GM21360 (cell line): ENCODE measurements at regions not wholly inside any gene's neighbourhood (a gene's known extent, or its start where the extent isn't known, plus 50 kb on each side); places are given as distances from the start of the nearest gene placed in this dataset.
"Not testable (repeated sequence)": the region's sequence is repeated elsewhere in the genome, so short reads cannot be mapped to it uniquely, and the experiment has no call there.

ENCODE experiments used
- ATAC-seq: cut with Tn5 transposase; IDR thresholded peaks from one replicate; pipeline ENCODE4 v1.9.1; 2021; ENCODE audit warnings: mild to moderate bottlenecking, moderate library complexity; ENCODE audit not compliant: unreplicated experiment

DNA sequence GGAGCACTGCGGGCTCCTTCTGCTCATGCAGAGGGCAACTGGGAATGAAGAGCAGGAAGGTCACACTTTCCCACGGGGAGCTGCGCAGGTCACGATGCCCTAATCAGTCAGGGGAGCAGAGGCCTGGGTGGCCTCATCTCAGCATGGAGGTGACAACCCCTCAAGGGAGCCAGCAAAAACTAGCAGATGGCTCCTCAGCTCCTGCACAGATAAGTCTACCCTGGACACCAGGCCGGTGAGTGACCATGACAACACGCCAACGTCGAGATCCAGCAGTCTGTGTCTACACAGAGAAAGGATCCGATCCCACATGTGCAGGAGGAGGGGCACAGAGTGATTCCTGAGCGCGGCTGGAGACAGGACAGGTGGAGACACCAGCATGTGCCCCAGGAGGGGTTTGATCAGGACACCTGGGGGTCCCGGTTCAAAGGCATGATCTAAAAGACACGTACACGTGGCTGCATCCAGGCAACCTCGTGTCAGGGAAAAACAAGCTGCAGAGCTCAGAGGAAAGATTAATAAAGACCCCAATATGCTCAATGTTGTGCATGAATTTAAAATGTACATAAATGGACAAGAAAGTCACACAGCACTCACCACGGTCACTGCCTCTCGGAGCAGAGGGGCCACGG is 153.7 kb upstream of the SFSWAP start:
- no peak for ATAC-seq

GRCh38 chr12:131559517-131560516 is 151.1 kb upstream of the SFSWAP start:
- ATAC-seq, result no peak

GRCh38 chr12:131561051-131561450 is 149.8 kb upstream of the SFSWAP start:
- ATAC-seq, result no peak

GRCh38 chr12:131561891-131562684 is 148.8 kb upstream of the SFSWAP start:
- no peak for ATAC-seq

DNA sequence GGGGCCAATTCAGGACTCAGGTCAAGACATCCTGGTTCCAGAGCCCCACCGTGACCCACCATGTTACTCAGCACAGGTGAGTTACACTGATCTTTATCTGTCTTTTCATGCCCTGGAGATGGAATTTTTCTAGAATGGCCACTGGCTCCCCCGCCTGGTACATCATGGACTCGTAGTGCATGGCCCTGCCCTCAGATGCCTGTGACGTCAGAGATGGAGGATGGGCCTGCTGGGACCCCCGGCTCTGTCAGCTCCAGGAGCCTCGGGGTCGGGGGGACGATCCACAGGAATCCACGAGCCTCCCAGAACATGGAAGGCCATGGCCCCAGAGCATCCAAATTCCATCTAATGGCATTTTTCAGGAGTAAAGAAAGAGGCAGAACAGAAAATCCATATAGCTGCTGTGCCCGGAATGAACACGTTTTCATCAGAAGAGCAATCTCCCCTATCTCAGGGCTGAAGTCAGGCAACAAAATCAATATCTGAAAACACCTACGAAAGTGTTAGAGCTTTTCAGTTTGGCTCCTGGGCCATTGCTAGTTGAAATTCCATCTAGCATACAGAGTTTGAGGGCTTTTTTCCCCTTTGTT is 146.7 kb upstream of the SFSWAP start:
- ATAC-seq, result not testable (repeated sequence)

DNA sequence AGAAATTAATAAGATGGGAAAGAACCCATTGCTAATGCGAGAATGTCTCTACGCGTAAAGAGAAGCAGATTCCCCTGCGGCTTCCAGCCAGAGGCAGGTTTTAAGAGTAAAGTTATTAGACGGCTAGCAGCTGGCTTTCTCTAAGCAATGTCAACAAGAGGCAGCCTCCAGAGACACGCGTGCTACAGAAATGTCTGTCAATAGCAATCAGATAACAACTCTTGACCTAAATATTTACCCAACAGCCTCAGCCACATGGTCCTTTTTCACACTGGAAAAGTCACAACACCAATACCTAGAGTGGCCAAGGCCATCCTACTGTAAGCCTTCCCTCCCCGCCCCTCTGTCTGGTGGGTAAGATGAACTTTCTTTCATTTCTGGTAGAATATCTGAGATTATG is 146.0 kb upstream of the SFSWAP start:
- no peak for ATAC-seq

GRCh38 chr12:131565267-131566015 is 145.4 kb upstream of the SFSWAP start:
- no peak for ATAC-seq

- ATAC-seq, result no peak
Measured at GRCh38 chr12:131568336-131568735, 142.6 kb upstream of the SFSWAP start.

DNA sequence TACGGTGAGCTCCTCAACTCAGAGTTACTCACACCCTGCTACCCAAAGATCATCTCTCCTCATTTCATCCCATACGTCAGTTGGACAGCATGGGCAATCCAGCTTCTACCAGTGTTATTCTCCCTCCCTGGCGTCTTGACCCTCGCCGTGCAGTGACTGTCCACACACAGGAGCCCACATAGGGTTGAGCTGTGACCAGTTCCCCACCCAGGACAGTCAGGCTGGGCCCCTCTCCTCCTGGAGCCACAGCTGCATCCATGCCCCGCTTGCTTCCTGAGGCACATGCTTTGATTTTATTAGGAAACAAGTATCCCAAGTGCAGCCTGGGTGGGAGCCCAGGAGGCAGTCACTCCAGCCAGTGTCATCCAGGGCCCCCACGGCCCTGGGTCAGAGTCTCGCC is 140.3 kb upstream of the SFSWAP start:
- no peak for ATAC-seq

DNA sequence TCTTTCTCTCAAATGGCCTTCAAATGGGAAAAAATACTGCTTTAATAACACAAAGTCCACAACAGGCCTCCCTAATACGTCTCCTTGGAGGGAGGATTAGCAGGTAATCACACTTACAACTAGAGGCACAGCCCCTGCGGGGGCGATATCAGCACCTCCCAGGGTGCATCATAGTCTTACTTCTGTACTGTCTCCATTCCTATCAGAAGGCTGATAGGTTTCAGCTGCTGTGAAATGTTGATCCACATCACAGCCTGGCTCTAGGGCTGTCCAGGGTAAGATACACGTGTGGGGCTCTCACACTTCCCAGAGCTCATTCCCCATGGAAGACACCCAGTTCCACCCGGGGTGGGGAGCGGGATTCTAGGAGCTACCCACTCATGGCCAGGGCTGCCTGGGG is 139.1 kb upstream of the SFSWAP start:
- no peak for ATAC-seq

DNA sequence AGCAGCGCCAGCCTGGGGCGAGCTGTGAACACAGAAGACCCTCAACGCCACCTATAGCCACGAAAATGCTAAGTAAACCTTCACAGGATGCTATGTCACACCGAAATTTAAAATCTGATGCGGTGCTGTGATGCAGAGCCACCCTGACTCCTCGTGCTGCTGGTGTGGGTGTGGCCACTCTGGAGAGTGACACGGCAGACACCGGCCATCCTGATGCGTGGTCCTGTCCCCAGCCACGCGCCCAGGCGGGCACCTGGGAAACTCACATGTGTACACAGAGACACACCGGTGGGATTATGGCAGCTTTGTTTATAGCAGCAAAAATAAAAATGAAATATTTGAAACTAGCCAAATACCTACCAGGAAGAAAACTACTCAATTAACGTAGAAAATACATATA is 138.3 kb upstream of the SFSWAP start:
- no peak for ATAC-seq

- ATAC-seq, result no peak
Measured at GRCh38 chr12:131573631-131574394, 137.1 kb upstream of the SFSWAP start.

GRCh38 chr12:131574395-131574771 is 136.5 kb upstream of the SFSWAP start:
- no peak for ATAC-seq

DNA sequence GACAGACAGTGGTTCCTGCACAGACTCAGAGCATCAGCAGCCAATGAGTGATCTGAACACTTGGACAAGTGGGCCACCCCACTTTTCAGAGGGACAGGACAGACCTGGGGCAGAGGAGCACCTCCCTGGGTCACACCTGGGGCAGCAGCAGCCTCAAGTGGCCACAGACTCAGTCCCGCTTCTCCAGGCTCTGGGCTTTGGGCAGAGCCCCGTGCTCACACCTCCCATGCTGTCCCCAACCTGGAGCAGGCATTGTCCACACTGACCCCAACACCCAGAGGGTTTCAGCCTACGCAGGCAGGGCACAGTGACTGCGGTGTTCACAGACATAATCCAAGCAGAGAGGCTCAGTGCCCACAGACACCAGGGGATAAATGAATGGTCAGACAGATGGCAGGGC is 135.5 kb upstream of the SFSWAP start:
- ATAC-seq, result no peak

DNA sequence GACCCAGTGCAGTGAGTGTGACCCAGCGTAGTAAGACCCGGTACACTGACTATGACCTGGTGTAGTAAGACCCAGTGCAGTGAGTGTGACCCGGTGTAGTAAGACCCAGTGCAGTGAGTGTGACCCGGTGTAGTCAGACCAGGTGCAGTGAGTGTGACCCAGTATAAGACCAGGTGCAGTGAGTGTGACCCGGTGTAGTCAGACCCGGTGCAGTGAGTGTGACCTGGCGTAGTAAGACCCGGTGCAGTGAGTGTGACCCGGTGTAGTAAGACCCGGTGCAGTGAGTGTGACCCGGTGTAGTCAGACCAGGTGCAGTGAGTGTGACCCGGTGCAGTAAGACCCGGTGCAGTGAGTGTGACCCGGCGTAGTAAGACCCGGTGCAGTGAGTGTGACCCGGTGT is 134.2 kb upstream of the SFSWAP start:
- ATAC-seq, result not testable (repeated sequence)

DNA sequence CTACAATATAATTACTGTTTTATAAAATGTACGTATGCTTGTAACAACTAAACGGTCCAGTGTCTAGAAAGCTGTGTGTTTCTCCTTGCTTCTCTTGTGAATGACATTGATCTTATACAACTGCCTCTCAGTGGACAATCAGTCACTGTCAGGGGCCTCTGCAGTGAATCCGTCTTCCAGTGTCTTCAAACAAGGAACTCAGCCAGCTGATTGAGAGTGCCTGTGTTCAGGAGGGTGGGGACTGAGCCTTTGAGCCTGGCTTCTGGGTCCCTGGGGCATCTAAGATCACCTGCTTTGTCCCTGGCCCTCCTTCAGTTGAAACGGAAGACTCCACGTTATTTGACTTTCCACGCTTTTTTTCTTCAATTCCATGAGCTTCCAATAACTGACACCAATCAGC is 133.1 kb upstream of the SFSWAP start:
- no peak for ATAC-seq

- no peak for ATAC-seq
Measured at GRCh38 chr12:131578828-131579470, 131.9 kb upstream of the SFSWAP start.

DNA sequence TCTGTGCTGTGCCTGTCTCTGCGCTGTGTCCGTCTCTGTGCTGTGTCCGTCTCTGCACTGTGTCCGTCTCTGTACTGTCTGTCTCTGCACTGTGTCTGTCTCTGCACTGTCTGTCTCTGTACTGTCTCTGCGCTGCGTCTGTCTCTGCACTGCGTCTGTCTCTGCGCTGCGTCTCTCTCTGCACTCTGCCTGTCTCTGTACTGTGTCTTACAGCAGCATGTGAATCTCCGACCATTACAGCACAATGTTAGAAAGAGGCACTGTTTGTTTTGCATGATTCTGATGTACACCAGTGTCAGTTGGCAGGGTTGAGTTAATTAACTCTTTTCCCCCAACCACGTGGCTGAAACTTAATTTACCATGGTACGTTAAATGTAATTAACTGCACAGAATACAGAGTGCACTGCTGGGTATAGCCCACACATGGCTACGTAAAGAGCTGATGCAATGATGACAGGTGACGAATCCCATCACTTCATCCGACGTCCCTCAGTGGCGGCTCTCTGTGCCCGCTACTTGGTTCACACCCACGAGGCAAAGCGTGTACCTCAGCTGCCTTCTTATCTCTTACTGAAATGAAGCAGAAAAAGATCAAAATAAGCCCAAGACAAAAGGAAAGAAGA is 127.7 kb upstream of the SFSWAP start:
- no peak for ATAC-seq

- ATAC-seq, result no peak
Measured at GRCh38 chr12:131586269-131586668, 124.6 kb upstream of the SFSWAP start.
